SIG-M5 treated with dmso at 0.1 percent for 504 hours (cell line): ENCODE measurements at regions not wholly inside any gene's neighbourhood (a gene's known extent, or its start where the extent isn't known, plus 50 kb on each side); places are given as distances from the start of the nearest gene placed in this dataset.
"Not testable (repeated sequence)": the region's sequence is repeated elsewhere in the genome, so short reads cannot be mapped to it uniquely, and the experiment has no call there.

ENCODE experiments used
- DNase-seq: peaks from one replicate; lab custom pipeline; 2025; ENCODE audit not compliant: unreplicated experiment; lab: John Stamatoyannopoulos, UW

DNA sequence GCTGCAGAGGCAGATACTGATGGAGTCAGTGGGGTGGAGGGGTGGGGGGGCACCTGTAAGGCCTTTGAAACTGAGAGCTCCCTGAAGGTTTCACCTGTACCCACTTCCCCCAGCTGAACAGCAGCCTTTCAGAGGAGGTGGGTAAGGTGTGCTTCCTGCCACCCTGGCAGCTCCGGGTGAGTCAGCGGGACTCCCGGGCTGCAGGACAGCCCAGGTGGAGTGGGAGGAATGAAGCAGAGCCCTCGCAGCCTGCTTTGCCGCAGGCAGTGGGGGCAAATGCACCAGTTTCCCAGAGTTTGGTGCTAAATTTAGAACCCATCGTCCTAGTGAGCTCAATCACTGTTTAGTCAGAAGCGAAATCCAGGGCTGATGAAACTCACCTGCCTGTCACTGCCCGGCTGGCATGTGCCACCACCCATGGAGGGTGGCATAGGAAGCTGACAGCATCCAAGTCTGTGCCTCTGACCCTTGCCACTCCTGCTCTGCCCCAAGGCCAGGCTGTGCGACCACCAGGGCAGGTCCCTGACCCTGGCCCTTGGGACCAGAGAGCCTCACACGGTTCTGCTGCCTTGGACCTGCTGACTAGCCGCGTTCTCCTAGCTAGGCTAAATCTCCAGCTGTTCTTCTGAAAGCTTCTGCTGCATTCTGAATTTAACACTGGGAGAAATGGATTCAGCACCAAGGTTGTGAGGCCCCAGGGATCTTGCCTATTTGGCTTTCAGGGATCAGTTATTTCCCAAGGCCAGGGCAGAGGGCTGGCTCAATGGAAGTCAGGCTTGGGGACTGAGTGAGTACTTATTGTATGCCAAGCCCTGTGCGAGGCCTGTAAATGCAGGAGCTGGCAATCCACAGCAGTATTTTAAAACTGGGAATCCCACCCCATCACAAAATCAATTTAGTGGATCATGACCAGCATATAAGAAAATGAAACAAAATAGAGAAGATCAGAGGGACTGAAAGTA lies 67.3 kb upstream of the RASGRF1 start:
- DNase-seq, result no peak

GRCh38 chr15:79156704-79157375 lies 66.3 kb upstream of the RASGRF1 start:
- DNase-seq, result no peak

GRCh38 chr15:79154483-79155135 lies 64.0 kb upstream of the RASGRF1 start:
- DNase-seq, result no peak

- not testable (repeated sequence) for DNase-seq
These were observed 53.7 kb upstream of the RASGRF1 start for GRCh38 chr15:79144290-79144689.

DNA sequence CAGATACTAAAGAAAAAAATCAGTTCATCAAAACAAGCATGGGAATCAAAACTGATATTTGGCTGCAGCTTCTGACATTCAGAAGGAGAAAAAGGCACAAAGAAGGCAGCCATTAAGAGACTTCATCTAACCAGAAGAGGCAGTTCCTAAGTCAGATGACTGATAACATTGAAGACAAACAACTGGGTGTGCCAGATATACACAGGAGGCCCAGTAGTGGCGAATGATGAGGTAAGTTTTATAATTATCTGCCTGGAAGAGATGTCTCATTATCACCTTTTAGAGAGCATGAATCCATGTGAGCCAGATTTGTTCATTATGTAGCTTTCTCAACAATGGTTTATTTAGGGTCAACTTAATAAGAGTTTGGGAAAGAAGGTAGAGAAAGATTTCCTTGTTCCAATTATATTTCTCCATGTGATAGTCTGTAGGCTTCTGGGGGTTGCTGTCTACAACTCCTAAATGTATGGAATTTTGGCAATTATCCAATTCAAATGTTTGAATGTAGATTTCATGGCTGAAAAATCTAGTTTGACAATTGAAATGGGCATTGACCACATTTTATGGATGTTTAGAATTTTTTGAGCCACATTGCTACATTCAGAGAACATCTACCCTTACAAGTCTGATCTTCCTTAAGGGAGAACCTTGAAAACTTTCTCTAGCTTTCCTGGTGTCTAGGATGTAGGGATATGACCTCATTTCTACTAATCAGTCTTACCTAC lies 50.4 kb upstream of the RASGRF1 start:
- DNase-seq, result no peak
